ENCODE measurements at regions not wholly inside any gene's neighbourhood (a gene's known extent, or its start where the extent isn't known, plus 50 kb on each side); places are given as distances from the start of the nearest gene placed in this dataset.
"Not testable (repeated sequence)": the region's sequence is repeated elsewhere in the genome, so short reads cannot be mapped to it uniquely, and the experiment has no call there.

GRCh38 chr5:130627145-130627544 lies 537.9 kb downstream of the HINT1 start:
- Mint-ChIP-seq H3K27me3 (ENCODE audit: low read depth) (no peaks in the 10 kb centered on the region), H3K4me1 (ENCODE audit: low read depth) (no peaks in the 10 kb centered on the region), H3K36me3 (ENCODE audit: low read depth) (no peaks in the 10 kb centered on the region), H3K27ac (no peak overlapping the region), H3K9me3 (peaks cover 6% of the 10 kb centered on the region), H3K4me3 (no peak overlapping the region)

- H3K9me3 Mint-ChIP-seq: no peaks in the 10 kb centered on the region
- H3K36me3 Mint-ChIP-seq (ENCODE audit: low read depth): no peaks in the 10 kb centered on the region
- H3K4me1 Mint-ChIP-seq (ENCODE audit: low read depth): no peaks in the 10 kb centered on the region
Measured at GRCh38 chr5:130624805-130625204, 540.3 kb downstream of the HINT1 start.

DNA sequence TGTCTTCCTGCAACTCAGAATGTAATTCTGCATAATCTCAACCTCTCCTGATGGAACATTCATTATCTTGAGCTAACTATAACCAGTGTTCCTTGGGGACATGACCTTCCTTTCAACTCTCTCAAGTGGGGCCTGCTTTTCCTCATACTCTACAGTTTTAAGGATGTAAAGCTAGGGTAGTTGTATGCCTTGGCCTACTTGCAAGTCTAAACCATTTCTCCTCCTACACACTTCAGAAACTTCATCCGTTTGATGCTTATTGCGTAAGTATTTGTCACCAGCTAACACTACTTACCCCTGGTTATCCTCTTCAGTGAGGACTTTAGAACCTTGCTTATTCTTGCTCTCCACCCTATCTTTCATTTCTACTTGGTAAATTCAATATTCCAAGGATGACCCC lies 548.9 kb downstream of the HINT1 start:
- no peaks in the 10 kb centered on the region for H3K4me1 Mint-ChIP-seq (ENCODE audit: low read depth)
- no peaks in the 10 kb centered on the region for H3K9me3 Mint-ChIP-seq
- H3K27ac Mint-ChIP-seq: no peak overlapping the region
- no peaks in the 10 kb centered on the region for H3K36me3 Mint-ChIP-seq (ENCODE audit: low read depth)
- no peak overlapping the region for H3K4me3 Mint-ChIP-seq
- no peaks in the 10 kb centered on the region for H3K27me3 Mint-ChIP-seq (ENCODE audit: low read depth)

More at GRCh38 chr5:130624805-130625204, 540.3 kb downstream of the HINT1 start:
- no peaks in the 10 kb centered on the region for H3K27me3 Mint-ChIP-seq (ENCODE audit: low read depth)
- no peak overlapping the region for H3K27ac Mint-ChIP-seq
- H3K4me3 Mint-ChIP-seq: no peak overlapping the region

DNA sequence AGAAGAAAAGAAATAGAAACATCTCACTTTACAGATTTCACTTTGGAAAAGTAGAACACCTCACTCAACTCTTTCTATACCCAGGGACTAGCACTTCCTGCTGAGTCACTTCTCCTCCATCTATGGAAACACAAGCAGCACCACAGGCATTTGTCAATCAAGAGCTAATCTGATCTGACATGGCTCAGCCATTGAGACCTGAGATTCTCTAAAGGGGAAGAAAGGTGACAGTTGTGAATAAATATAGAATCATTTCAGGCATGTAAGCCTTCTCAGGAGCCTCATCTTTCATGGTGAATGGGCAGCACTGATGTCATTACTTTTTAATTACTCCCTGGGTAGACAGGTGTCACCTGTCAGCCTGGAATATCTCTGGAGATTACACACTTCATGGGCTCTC lies 559.8 kb downstream of the HINT1 start:
- H3K27me3 Mint-ChIP-seq (ENCODE audit: low read depth): no peaks in the 10 kb centered on the region
- no peaks in the 10 kb centered on the region for H3K9me3 Mint-ChIP-seq
- no peak overlapping the region for H3K27ac Mint-ChIP-seq
- H3K4me3 Mint-ChIP-seq: no peak overlapping the region
- H3K36me3 Mint-ChIP-seq (ENCODE audit: low read depth): no peaks in the 10 kb centered on the region
- no peaks in the 10 kb centered on the region for H3K4me1 Mint-ChIP-seq (ENCODE audit: low read depth)

DNA sequence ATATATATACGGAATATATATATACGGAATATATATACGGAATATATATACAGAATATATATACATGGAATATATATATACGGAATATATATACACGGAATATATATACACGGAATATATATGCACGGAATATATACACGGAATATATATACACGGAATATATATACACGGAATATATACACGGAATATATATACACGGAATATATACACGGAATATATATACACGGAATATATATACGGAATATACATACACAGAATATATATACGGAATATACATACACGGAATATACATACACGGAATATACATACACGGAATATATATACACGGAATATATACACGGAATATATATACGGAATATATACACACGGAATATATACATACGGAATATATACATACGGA lies 568.4 kb downstream of the HINT1 start:
- not testable (repeated sequence) for H3K36me3 Mint-ChIP-seq (ENCODE audit: low read depth); H3K4me1 Mint-ChIP-seq (ENCODE audit: low read depth); H3K9me3 Mint-ChIP-seq; H3K27ac Mint-ChIP-seq; H3K4me3 Mint-ChIP-seq; H3K27me3 Mint-ChIP-seq (ENCODE audit: low read depth)

- no peaks in the 10 kb centered on the region for H3K27me3 Mint-ChIP-seq (ENCODE audit: low read depth)
- H3K27ac Mint-ChIP-seq: no peak overlapping the region
- H3K9me3 Mint-ChIP-seq: no peaks in the 10 kb centered on the region
- H3K36me3 Mint-ChIP-seq (ENCODE audit: low read depth): no peaks in the 10 kb centered on the region
- no peaks in the 10 kb centered on the region for H3K4me1 Mint-ChIP-seq (ENCODE audit: low read depth)
- H3K4me3 Mint-ChIP-seq: no peak overlapping the region
Measured at GRCh38 chr5:130580264-130580663, 584.8 kb downstream of the HINT1 start.

GRCh38 chr5:130578354-130578753 lies 586.7 kb downstream of the HINT1 start:
- H3K4me3 Mint-ChIP-seq: no peak overlapping the region
- no peaks in the 10 kb centered on the region for H3K9me3 Mint-ChIP-seq
- H3K27ac Mint-ChIP-seq: no peak overlapping the region
- no peaks in the 10 kb centered on the region for H3K4me1 Mint-ChIP-seq (ENCODE audit: low read depth)
- no peaks in the 10 kb centered on the region for H3K27me3 Mint-ChIP-seq (ENCODE audit: low read depth)
- no peaks in the 10 kb centered on the region for H3K36me3 Mint-ChIP-seq (ENCODE audit: low read depth)

DNA sequence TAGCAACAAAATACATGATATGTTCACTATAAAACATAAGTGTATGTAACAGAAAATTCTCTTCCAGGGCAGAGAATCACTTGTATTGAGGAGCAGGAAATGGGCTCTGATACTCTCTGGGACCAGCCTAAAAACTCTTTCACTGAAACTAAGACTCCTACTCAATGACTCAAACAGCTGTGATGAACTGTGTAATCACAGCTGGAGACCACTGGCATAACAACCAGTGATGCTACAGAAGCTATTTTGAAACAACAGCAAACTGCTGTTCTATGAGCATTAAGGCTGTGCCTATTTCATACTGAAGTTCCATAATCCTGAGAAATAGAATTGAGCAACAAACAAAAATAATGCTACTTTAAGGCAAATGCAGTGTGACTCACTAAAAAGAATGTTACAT lies 594.0 kb downstream of the HINT1 start:
- no peaks in the 10 kb centered on the region for H3K27me3 Mint-ChIP-seq (ENCODE audit: low read depth)
- no peak overlapping the region for H3K27ac Mint-ChIP-seq
- no peaks in the 10 kb centered on the region for H3K36me3 Mint-ChIP-seq (ENCODE audit: low read depth)
- H3K9me3 Mint-ChIP-seq: no peaks in the 10 kb centered on the region
- H3K4me1 Mint-ChIP-seq (ENCODE audit: low read depth): no peaks in the 10 kb centered on the region
- H3K4me3 Mint-ChIP-seq: no peak overlapping the region

DNA sequence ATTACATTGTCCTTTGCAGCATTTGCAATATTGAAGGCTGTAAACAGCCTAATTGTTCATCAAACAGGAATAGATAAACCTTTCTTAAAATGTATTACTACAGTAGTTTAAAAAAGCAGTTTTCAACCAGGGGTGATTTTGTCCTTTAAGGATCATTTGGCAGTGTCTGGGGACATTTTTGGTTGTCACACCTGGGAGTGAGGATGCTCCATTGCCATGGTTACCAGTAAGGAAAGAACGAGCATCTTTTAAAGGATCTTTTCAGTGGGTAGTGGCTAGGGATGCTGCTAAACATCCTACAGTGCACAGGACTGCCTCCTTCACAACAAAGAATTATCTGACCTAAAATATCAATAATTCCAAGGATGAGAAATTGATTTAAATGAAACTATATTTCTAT lies 596.3 kb downstream of the HINT1 start:
- peaks cover 5% of the 10 kb centered on the region for H3K9me3 Mint-ChIP-seq
- no peaks in the 10 kb centered on the region for H3K27me3 Mint-ChIP-seq (ENCODE audit: low read depth)
- no peak overlapping the region for H3K4me3 Mint-ChIP-seq
- H3K4me1 Mint-ChIP-seq (ENCODE audit: low read depth): no peaks in the 10 kb centered on the region
- no peaks in the 10 kb centered on the region for H3K36me3 Mint-ChIP-seq (ENCODE audit: low read depth)
- H3K27ac Mint-ChIP-seq: no peak overlapping the region

GRCh38 chr5:130555429-130555828 lies 609.6 kb downstream of the HINT1 start:
- H3K4me1 Mint-ChIP-seq (ENCODE audit: low read depth): no peaks in the 10 kb centered on the region
- no peak overlapping the region for H3K27ac Mint-ChIP-seq
- H3K36me3 Mint-ChIP-seq (ENCODE audit: low read depth): no peaks in the 10 kb centered on the region
- no peaks in the 10 kb centered on the region for H3K27me3 Mint-ChIP-seq (ENCODE audit: low read depth)
- H3K4me3 Mint-ChIP-seq: no peak overlapping the region
- H3K9me3 Mint-ChIP-seq: no peaks in the 10 kb centered on the region

GRCh38 chr5:130550562-130550928 lies 614.5 kb downstream of the HINT1 start:
- Mint-ChIP-seq H3K27ac (no peak overlapping the region), H3K36me3 (ENCODE audit: low read depth) (no peaks in the 10 kb centered on the region), H3K27me3 (ENCODE audit: low read depth) (no peaks in the 10 kb centered on the region), H3K4me1 (ENCODE audit: low read depth) (no peaks in the 10 kb centered on the region), H3K9me3 (peaks cover 8% of the 10 kb centered on the region), H3K4me3 (no peak overlapping the region)

DNA sequence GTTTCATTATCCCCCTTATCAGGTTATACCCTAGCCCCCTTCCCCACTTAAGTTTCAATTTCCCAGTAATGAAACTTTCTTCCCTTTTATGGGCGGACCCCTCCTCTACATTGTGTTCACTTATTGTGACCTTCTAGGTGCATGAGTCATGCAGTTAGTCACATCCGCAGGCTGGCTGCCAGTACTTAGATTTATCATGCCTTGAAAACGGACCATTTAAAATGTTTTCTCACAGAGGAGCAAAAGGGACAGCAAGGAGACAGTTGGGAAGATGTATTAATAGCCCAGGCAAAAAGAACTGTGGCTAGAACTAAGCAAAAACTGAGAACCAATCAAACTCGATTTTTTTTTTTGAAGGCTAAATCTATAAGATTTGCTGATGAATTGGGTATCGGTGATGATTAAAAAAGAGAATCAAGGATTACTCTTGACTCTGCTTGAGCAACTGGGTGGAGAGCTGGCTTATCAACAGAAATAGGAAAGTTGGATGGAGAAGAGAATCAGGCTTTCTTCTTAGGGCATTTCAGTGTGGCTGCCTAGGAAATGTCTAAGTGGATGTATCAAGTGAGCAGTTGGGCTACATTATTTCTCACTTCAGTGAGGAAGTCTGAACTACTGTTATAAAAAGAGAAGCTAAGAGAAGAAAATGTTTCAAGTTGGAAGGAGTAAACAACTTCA lies 615.0 kb downstream of the HINT1 start:
- Mint-ChIP-seq H3K27ac (no peak overlapping the region), H3K27me3 (ENCODE audit: low read depth) (no peaks in the 10 kb centered on the region), H3K36me3 (ENCODE audit: low read depth) (no peaks in the 10 kb centered on the region), H3K4me1 (ENCODE audit: low read depth) (no peaks in the 10 kb centered on the region), H3K4me3 (no peak overlapping the region), H3K9me3 (peaks cover 13% of the 10 kb centered on the region)

DNA sequence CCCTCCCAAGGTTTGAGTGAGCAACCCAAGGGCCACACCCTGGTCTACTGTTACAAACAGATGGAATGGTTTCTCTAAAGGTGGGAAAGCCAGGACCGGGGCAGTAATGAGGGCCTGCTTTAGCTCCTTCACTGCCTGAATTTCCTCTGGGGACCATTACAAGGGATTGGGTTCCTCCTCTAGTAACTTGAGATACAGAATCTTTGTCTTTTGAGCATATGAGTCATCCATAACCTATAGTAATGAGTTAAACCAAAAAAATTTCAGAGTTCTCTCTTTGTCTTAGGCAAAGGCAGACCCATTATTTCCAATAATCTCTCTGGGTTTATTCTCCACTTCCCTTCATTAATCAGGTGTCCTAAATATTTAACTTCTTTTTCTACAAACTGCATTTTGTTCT lies 618.8 kb downstream of the HINT1 start:
- Mint-ChIP-seq H3K27ac (no peak overlapping the region), H3K36me3 (ENCODE audit: low read depth) (no peaks in the 10 kb centered on the region), H3K9me3 (peaks cover 13% of the 10 kb centered on the region), H3K4me3 (no peak overlapping the region), H3K27me3 (ENCODE audit: low read depth) (no peaks in the 10 kb centered on the region), H3K4me1 (ENCODE audit: low read depth) (no peaks in the 10 kb centered on the region)

- Mint-ChIP-seq H3K4me1 (ENCODE audit: low read depth) (no peaks in the 10 kb centered on the region), H3K27ac (no peak overlapping the region), H3K36me3 (ENCODE audit: low read depth) (no peaks in the 10 kb centered on the region), H3K9me3 (peaks cover 13% of the 10 kb centered on the region), H3K27me3 (ENCODE audit: low read depth) (no peaks in the 10 kb centered on the region), H3K4me3 (no peak overlapping the region)
Measured at GRCh38 chr5:130545291-130545690, 619.8 kb downstream of the HINT1 start.

- H3K4me1 Mint-ChIP-seq (ENCODE audit: low read depth): no peaks in the 10 kb centered on the region
- H3K27ac Mint-ChIP-seq: no peak overlapping the region
- H3K36me3 Mint-ChIP-seq (ENCODE audit: low read depth): no peaks in the 10 kb centered on the region
- no peak overlapping the region for H3K4me3 Mint-ChIP-seq
- H3K27me3 Mint-ChIP-seq (ENCODE audit: low read depth): no peaks in the 10 kb centered on the region
- H3K9me3 Mint-ChIP-seq: peaks cover 8% of the 10 kb centered on the region
Measured at GRCh38 chr5:130541617-130542221, 623.3 kb downstream of the HINT1 start.

DNA sequence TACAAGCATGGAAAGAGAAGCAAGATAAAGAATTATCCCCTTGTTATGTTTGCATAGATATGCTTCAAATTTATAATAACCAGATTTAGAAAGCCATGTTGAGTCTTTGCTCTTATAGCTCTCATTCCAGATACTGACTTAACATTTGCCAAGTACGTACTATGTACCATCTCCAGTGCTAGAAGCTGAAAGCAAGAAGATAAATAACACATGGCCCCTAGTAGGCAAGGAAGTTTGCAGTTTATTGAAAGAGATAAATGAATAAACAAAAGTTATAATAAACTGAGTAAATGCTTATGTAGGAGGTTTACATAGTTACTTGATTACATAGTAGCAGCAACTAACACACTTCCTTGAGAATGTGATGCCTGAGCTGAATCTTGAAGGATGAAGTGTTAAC lies 628.4 kb downstream of the HINT1 start:
- H3K27ac Mint-ChIP-seq: no peak overlapping the region
- no peaks in the 10 kb centered on the region for H3K4me1 Mint-ChIP-seq (ENCODE audit: low read depth)
- no peak overlapping the region for H3K4me3 Mint-ChIP-seq
- no peaks in the 10 kb centered on the region for H3K36me3 Mint-ChIP-seq (ENCODE audit: low read depth)
- no peaks in the 10 kb centered on the region for H3K9me3 Mint-ChIP-seq
- H3K27me3 Mint-ChIP-seq (ENCODE audit: low read depth): no peaks in the 10 kb centered on the region

All from T-helper 1 cell treated with Interleukin-12 subunit alpha and Interleukin-12 subunit beta and Interleukin-4 antibody, amounts not matched to agents 30 μg/mL and 1 μg/mL, for 36 hours (primary cell).